Lower lobe of right lung (tissue), 2 donors: ENCODE measurements at regions not wholly inside any gene's neighbourhood (a gene's known extent, or its start where the extent isn't known, plus 50 kb on each side); places are given as distances from the start of the nearest gene placed in this dataset.

Source experiments
- ATAC-seq, 2 donors: fragments of 200-7000 bp; cut with Tn5 transposase; one replicate each; pipeline ENCODE4 v1.9.1; 2020 to 2022; ENCODE audit warnings: mild to moderate bottlenecking in 2 of 2, moderate library complexity in 2 of 2
- DNase-seq: peaks from one replicate; pipeline ENCODE4 v3.0.0-alpha.2; 2020
- H3K27ac ChIP-seq: fragments of 200-600 bp; one replicate; pipeline ENCODE4 v1.8.0; 2022
- H3K27me3 ChIP-seq: fragments of 200-600 bp; one replicate; pipeline ENCODE4 v1.8.0; 2022; ENCODE audit warnings: low read depth
- H3K36me3 ChIP-seq: fragments of 200-600 bp; one replicate; pipeline ENCODE4 v1.8.0; 2022; ENCODE audit warnings: mild to moderate bottlenecking
- H3K4me1 ChIP-seq: fragments of 200-600 bp; one replicate; pipeline ENCODE4 v1.8.0; 2022
- H3K4me3 ChIP-seq: fragments of 200-600 bp; one replicate; pipeline ENCODE4 v1.8.0; 2022; ENCODE audit warnings: mild to moderate bottlenecking
- H3K9me3 ChIP-seq: fragments of 200-600 bp; one replicate; pipeline ENCODE4 v1.8.0; 2022
- intact Hi-C: fragments of 100-400 bp; cut with DNase I; formaldehyde crosslinking; loops from one replicate; pipeline ENCODE4 v1.11.0; 2022
- TF ChIP-seq, protein P1 (sequence below): fragments of 200-600 bp; IDR thresholded peaks from one replicate; pipeline ENCODE4 v1.8.0; 2022; ENCODE audit warnings: antibody characterized with exemption, mild to moderate bottlenecking
- donor health status: DM: no; HTN: yes; CAD: no; lungs with severe emphysema.

- Histone ChIP-seq H3K27ac (no peak overlapping the region), H3K9me3 (no peaks in the 10 kb centered on the region), H3K4me3 (no peak overlapping the region), H3K36me3 (no peaks in the 10 kb centered on the region), H3K27me3 (peaks cover 17% of the 10 kb centered on the region), H3K4me1 (no peaks in the 10 kb centered on the region)
- peak in 1 of 2 donors; percentile 22 for ATAC-seq
- TF ChIP-seq, protein P1, sequence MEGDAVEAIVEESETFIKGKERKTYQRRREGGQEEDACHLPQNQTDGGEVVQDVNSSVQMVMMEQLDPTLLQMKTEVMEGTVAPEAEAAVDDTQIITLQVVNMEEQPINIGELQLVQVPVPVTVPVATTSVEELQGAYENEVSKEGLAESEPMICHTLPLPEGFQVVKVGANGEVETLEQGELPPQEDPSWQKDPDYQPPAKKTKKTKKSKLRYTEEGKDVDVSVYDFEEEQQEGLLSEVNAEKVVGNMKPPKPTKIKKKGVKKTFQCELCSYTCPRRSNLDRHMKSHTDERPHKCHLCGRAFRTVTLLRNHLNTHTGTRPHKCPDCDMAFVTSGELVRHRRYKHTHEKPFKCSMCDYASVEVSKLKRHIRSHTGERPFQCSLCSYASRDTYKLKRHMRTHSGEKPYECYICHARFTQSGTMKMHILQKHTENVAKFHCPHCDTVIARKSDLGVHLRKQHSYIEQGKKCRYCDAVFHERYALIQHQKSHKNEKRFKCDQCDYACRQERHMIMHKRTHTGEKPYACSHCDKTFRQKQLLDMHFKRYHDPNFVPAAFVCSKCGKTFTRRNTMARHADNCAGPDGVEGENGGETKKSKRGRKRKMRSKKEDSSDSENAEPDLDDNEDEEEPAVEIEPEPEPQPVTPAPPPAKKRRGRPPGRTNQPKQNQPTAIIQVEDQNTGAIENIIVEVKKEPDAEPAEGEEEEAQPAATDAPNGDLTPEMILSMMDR = no peak
- intact Hi-C loops = no loop called here
- DNase-seq = no peak
These were observed 341.8 kb downstream of the NPHP4 start for GRCh38 chr1:5650283-5651026.

DNA sequence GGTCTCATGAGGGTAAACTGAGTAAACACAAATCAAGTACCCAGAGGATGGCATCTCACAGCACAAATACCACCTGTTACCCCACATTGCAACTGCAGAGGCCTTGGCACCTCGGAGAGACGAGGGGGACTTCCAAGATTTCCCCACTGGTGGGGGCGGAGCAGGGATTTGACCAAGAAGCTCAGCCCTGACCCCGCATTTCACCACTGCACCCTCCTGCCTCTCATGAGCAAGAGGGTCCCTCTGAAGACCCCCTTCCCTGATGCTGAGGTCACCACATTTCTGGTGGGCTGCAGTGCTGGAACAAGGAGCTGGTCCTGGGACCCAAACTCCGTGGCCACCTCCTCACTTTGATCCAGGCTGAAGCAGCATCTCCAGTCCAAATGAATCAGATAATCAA is 342.4 kb downstream of the NPHP4 start:
- DNase-seq = no peak
- TF ChIP-seq, protein P1 = no peak
- H3K9me3 ChIP-seq = no peaks in the 10 kb centered on the region
- H3K4me3 ChIP-seq = no peak overlapping the region
- intact Hi-C loops = no loop called here
- peaks cover 17% of the 10 kb centered on the region for H3K27me3 ChIP-seq
- ATAC-seq = no peak
- no peak overlapping the region for H3K27ac ChIP-seq
- no peaks in the 10 kb centered on the region for H3K4me1 ChIP-seq
- H3K36me3 ChIP-seq = no peaks in the 10 kb centered on the region

- Histone ChIP-seq H3K36me3 (no peaks in the 10 kb centered on the region), H3K9me3 (no peaks in the 10 kb centered on the region), H3K4me1 (no peaks in the 10 kb centered on the region), H3K27ac (no peak overlapping the region), H3K4me3 (no peak overlapping the region), H3K27me3 (peaks cover 17% of the 10 kb centered on the region)
- TF ChIP-seq, protein P1 = no peak
- no peak for ATAC-seq
- DNase-seq = no peak
- intact Hi-C loops = no loop called here
These were observed 343.1 kb downstream of the NPHP4 start for GRCh38 chr1:5649166-5649551.

DNA sequence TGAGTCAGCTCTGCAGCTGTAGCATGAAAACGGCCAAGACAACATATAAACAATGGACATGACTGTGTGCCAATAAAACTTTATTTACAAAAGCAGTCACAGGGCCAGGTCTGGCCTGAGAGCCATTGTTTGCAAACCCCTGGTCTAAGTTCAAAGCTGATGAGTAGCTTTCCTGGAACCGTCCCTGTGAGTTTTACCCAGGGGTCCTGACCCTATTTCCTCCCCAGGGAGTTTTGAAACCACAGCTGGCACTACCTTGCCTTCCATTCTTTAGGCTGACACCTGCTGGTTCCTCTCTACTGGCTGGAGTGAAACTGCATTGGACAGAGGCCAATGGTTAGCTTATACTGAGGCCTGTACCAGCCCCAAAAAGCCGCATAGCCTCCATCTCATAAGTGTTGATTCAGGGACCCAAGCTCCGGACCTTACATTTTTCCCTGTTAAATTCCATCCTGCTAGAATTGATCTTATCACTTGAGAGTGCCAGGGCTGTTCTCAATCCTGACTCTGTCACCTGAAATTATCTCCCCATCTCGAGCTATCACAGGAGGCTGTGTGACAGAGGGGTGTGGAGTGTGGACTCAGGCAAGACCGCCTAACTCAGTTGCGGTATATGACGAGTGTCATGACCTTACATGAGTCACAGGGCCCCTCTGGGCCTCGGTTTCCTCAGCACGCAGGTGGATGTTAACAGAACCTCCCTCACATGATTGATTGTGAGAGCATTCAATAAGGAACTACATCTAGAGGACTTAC is 343.6 kb downstream of the NPHP4 start:
- Histone ChIP-seq H3K27me3 (peaks cover 23% of the 10 kb centered on the region), H3K4me1 (no peaks in the 10 kb centered on the region), H3K36me3 (no peaks in the 10 kb centered on the region), H3K27ac (no peak overlapping the region), H3K4me3 (no peak overlapping the region), H3K9me3 (no peaks in the 10 kb centered on the region)
- intact Hi-C loops = no loop called here
- ATAC-seq = no peak
- DNase-seq = no peak
- TF ChIP-seq, protein P1 = no peak

- TF ChIP-seq, protein P1 = no peak
- DNase-seq = no peak
- H3K9me3 ChIP-seq = no peaks in the 10 kb centered on the region
- no peaks in the 10 kb centered on the region for H3K36me3 ChIP-seq
- intact Hi-C loops = no loop called here
- H3K4me3 ChIP-seq = no peak overlapping the region
- no peak overlapping the region for H3K27ac ChIP-seq
- no peak for ATAC-seq
- no peaks in the 10 kb centered on the region for H3K4me1 ChIP-seq
- H3K27me3 ChIP-seq = peaks cover 23% of the 10 kb centered on the region
These were observed 345.0 kb downstream of the NPHP4 start for GRCh38 chr1:5647234-5647633.
